ENCODE measurements at regions not wholly inside any gene's neighbourhood (a gene's known extent, or its start where the extent isn't known, plus 50 kb on each side); places are given as distances from the start of the nearest gene placed in this dataset.
"Not testable (repeated sequence)": the region's sequence is repeated elsewhere in the genome, so short reads cannot be mapped to it uniquely, and the experiment has no call there.

GRCh38 chr20:55159230-55159629, 683.8 kb downstream of the DOK5 start:
- in situ Hi-C loops (cut with MboI; ENCODE audit: low pct_unique_long_range_greater_than_20kb, low sequenced_read_pairs): no loop called here
- no peak for DNase-seq

- DNase-seq: no peak
- in situ Hi-C loops (cut with MboI; ENCODE audit: low pct_unique_long_range_greater_than_20kb, low sequenced_read_pairs): no loop called here
Measured at GRCh38 chr20:55158446-55158845, 683.1 kb downstream of the DOK5 start.

GRCh38 chr20:55155360-55155759, 680.0 kb downstream of the DOK5 start:
- no peak for DNase-seq
- in situ Hi-C loops (cut with MboI; ENCODE audit: low pct_unique_long_range_greater_than_20kb, low sequenced_read_pairs): no loop called here

GRCh38 chr20:55153001-55153645, 677.7 kb downstream of the DOK5 start:
- in situ Hi-C loops (cut with MboI; ENCODE audit: low pct_unique_long_range_greater_than_20kb, low sequenced_read_pairs): no loop called here
- DNase-seq: no peak

GRCh38 chr20:55151171-55151570, 675.8 kb downstream of the DOK5 start:
- in situ Hi-C loops (cut with MboI; ENCODE audit: low pct_unique_long_range_greater_than_20kb, low sequenced_read_pairs): no loop called here
- DNase-seq: no peak

GRCh38 chr20:55143601-55144000, 668.2 kb downstream of the DOK5 start:
- in situ Hi-C loops (cut with MboI; ENCODE audit: low pct_unique_long_range_greater_than_20kb, low sequenced_read_pairs): no loop called here
- DNase-seq: no peak

- in situ Hi-C loops (cut with MboI; ENCODE audit: low pct_unique_long_range_greater_than_20kb, low sequenced_read_pairs): no loop called here
Measured at GRCh38 chr20:55142932-55143331, 667.5 kb downstream of the DOK5 start.

GRCh38 chr20:55140631-55141030, 665.2 kb downstream of the DOK5 start:
- DNase-seq: no peak
- in situ Hi-C loops (cut with MboI; ENCODE audit: low pct_unique_long_range_greater_than_20kb, low sequenced_read_pairs): no loop called here

More at GRCh38 chr20:55142932-55143331, 667.5 kb downstream of the DOK5 start:
- DNase-seq: no peak

GRCh38 chr20:55139173-55139765, 663.9 kb downstream of the DOK5 start:
- in situ Hi-C loops (cut with MboI; ENCODE audit: low pct_unique_long_range_greater_than_20kb, low sequenced_read_pairs): no loop called here
- DNase-seq: no peak

- DNase-seq: no peak
- in situ Hi-C loops (cut with MboI; ENCODE audit: low pct_unique_long_range_greater_than_20kb, low sequenced_read_pairs): no loop called here
Measured at GRCh38 chr20:55135923-55136322, 660.5 kb downstream of the DOK5 start.

- in situ Hi-C loops (cut with MboI; ENCODE audit: low pct_unique_long_range_greater_than_20kb, low sequenced_read_pairs): no loop called here
- no peak for DNase-seq
Measured at GRCh38 chr20:55132523-55132922, 657.1 kb downstream of the DOK5 start.

- DNase-seq; in situ Hi-C loops (cut with MboI; ENCODE audit: low pct_unique_long_range_greater_than_20kb, low sequenced_read_pairs): not testable (repeated sequence)
Measured at GRCh38 chr20:55117577-55117976, 642.2 kb downstream of the DOK5 start.

GRCh38 chr20:55116598-55116997, 641.2 kb downstream of the DOK5 start:
- in situ Hi-C loops (cut with MboI; ENCODE audit: low pct_unique_long_range_greater_than_20kb, low sequenced_read_pairs): no loop called here

GRCh38 chr20:55103188-55103587, 627.8 kb downstream of the DOK5 start:
- no peak for DNase-seq
- in situ Hi-C loops (cut with MboI; ENCODE audit: low pct_unique_long_range_greater_than_20kb, low sequenced_read_pairs): no loop called here

More at GRCh38 chr20:55116598-55116997, 641.2 kb downstream of the DOK5 start:
- no peak for DNase-seq

- in situ Hi-C loops (cut with MboI; ENCODE audit: low pct_unique_long_range_greater_than_20kb, low sequenced_read_pairs): no loop called here
- no peak for DNase-seq
Measured at GRCh38 chr20:55099251-55099650, 623.9 kb downstream of the DOK5 start.

- DNase-seq: no peak
- in situ Hi-C loops (cut with MboI; ENCODE audit: low pct_unique_long_range_greater_than_20kb, low sequenced_read_pairs): no loop called here
Measured at GRCh38 chr20:55097621-55098020, 622.2 kb downstream of the DOK5 start.

GRCh38 chr20:55095745-55096400, 620.5 kb downstream of the DOK5 start:
- no peak for DNase-seq
- in situ Hi-C loops (cut with MboI; ENCODE audit: low pct_unique_long_range_greater_than_20kb, low sequenced_read_pairs): no loop called here

- no peak for DNase-seq
- in situ Hi-C loops (cut with MboI; ENCODE audit: low pct_unique_long_range_greater_than_20kb, low sequenced_read_pairs): no loop called here
Measured at GRCh38 chr20:55094353-55094861, 619.0 kb downstream of the DOK5 start.

- in situ Hi-C loops (cut with MboI; ENCODE audit: low pct_unique_long_range_greater_than_20kb, low sequenced_read_pairs): no loop called here
- no peak for DNase-seq
Measured at GRCh38 chr20:55090286-55090685, 614.9 kb downstream of the DOK5 start.

- in situ Hi-C loops (cut with MboI; ENCODE audit: low pct_unique_long_range_greater_than_20kb, low sequenced_read_pairs): no loop called here
- DNase-seq: no peak
Measured at GRCh38 chr20:55086421-55086820, 611.0 kb downstream of the DOK5 start.

Data from KBM-7 (cell line).